NCI-H82 treated with DMSO at 0.1 percent for 48 hours (cell line): ENCODE measurements at regions not wholly inside any gene's neighbourhood (a gene's known extent, or its start where the extent isn't known, plus 50 kb on each side); places are given as distances from the start of the nearest gene placed in this dataset.
"Not testable (repeated sequence)": the region's sequence is repeated elsewhere in the genome, so short reads cannot be mapped to it uniquely, and the experiment has no call there.

ENCODE experiments used
- DNase-seq: peaks from one replicate; lab custom pipeline; 2025; ENCODE audit not compliant: unreplicated experiment; lab: John Stamatoyannopoulos, UW

DNA sequence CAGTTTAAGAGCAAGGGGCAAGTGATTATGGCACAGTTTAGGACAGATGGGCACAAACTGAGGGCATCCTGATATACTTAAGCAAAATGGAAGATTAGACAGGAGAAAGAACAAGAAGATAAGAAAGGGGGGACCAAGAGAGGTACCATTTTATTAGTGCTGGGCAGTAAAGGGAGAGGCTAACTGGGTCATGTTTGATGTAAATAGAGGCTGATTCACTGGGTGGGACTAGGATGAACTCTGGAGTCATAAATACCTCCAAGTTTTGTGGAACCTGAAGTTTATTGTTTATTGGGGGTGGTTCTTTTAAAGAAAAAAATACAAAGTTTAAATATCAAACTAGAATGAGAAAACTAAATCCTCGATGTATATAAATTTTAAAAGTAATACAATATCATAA lies 1067.2 kb upstream of the GYPC start:
- DNase-seq: no peak

DNA sequence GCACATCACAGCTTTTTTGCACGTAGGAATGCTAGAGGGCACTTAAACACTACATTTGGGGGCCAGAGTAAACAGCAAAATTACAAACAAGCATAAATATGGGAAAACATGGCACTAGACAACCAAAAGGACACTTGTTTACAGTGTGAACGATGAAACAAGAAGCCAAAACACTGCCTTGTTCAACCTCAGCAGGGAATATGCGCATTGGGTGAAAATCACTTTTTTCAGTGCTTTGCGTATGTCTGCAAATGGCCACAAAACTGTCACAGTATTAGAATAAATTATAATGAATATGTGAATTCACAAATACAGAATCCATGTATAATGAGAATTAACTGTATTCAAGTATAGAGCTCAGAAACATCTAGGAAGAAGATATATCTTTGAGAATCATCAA lies 1064.0 kb upstream of the GYPC start:
- no peak for DNase-seq

DNA sequence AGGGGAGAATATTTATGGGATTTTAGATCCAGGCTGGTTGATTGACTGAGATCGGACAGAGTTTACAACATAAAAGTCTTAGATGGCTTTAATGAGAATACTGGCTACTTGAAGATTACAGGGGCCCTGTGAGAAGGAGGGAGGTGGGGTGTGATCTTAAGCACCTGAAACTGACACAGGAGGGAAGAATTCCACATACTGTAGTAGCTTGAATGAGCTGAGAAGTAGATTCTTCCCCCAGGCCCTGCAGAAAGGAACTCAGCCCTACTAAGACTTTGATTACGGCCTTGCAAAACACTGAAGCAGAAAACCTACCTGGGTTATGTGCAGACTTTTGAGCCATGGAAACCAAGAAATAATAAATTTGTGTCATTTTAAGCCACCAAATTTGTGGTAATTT lies 1062.9 kb upstream of the GYPC start:
- DNase-seq: no peak

DNA sequence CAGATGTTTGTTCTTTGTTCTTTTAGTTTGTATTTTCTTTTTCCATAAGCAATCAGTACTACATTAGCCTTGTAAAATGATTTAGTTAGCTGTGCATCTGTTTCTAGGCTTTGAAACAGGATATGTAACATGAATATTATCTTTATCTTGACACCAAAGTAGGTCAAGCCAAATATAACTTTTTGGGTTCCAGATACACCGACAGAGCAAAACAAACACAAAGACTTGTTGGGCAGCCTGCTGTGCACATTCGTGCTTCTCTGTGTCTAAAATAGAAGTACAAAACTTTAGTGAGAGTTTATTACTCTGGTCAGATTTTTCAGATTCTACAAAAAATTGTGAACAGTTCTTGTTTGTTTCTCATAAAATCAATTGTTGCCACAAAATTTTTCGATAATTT lies 1059.3 kb upstream of the GYPC start:
- no peak for DNase-seq

DNA sequence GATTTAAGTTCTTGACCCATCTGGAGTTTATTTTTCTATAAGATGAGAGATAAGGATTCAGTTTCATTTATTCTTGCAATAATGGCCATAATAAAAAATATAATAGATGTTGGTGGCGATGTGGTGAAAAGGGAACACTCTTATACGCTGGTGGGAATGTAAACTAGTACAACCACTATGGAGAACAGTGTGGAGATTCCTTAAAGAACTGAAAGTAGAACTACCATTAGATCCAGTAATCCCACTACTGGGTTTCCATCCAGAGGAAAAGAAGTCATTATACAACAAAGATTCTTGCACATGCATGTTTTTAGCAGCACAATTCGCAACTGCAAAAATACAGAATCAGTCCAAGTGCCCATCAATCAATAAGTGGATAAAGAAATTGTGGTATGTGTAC lies 1040.5 kb upstream of the GYPC start:
- no peak for DNase-seq

DNA sequence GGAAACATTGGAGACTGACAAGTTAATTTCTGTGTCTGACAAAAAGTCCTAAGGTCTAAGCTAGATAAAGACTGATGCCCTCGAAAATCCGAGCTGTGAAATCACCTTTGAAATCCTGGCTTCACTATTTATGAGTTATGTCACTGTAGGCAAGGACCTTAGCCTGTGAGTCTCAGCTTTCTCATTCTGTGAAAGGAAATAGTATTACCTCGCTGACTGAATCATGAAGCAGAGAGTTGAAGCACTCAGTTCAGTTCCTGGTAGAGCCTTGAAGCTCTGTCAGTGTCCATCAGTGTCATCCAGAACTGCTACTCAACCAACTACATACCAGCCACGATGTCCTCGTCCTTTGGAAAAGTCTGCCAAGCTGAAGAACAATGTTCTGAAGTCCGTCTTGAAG lies 1025.6 kb upstream of the GYPC start:
- no peak for DNase-seq

DNA sequence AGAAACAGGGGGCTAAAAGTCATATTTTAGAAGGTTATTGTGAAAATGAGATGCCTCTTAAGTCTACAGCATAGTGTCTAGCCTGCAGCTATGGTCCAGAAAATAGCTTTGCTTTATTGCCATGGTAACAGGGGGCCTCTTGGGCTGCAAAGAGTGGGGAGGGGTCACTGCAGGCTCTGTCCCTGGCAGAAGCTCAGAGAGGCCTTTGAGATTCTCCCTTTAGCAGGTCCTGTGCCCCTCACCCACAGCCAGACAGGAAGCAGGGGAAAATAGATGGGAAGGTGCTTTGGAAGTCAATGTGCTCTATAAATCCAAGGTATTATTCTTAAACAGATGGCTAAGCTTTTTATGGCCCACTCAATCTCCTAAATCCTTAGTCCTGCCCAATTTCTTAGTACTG lies 1021.3 kb upstream of the GYPC start:
- peak; percentile 98 for DNase-seq

DNA sequence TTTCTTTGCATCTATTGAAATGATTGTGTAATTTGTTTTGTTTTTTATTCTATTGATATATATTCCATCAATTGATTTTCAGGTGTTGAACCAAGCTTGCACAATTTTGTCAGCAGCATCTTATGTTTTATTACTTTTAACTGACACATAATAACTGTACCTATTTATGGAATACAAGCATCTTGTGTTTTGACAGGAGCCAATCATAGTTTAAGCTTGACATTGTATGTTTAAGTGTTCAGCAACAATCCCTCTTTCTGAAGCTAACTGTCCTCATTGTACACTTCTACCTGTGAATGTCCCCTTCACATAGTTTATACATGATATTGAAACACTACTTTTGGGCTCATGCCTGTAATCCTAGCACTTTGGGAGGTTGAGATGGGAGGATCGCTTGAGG lies 1017.6 kb upstream of the GYPC start:
- no peak for DNase-seq

DNA sequence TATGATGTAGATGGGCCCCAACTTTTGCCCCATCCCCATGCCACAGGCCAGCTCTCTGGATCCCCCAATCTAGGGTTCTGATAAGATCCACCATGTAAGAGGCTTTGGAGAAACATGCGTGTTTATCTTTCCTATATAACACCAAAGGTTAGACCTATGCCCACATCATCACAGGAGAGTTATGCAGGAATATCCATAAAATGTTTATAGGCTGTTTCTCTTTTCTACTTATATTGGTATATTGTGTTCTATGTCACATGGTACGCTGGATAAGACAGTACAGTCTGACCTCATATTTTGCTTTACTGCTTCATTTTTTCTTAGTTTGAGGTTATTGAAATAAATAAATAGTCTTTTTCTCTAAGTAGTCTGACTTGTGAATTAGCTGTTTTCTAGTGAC lies 1013.9 kb upstream of the GYPC start:
- no peak for DNase-seq

DNA sequence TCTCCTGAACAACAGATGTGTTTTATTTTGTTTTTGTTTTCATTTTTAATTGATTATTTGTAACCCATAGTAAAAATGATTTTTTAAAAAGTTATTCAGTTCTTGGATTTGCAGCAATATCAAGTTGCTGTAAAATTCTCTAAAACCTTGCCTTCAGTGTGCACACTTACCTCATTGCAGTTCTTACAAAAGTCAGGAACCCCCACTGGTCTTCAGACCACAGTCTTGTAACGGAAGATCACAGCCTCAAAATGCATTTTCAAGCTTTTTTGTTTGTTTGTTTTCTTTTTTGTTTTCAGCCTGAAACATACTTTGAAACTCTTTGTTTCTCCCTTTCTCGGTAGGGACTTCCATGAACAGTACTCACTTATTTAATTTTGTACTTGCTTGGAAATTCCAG lies 1012.8 kb upstream of the GYPC start:
- DNase-seq: no peak

DNA sequence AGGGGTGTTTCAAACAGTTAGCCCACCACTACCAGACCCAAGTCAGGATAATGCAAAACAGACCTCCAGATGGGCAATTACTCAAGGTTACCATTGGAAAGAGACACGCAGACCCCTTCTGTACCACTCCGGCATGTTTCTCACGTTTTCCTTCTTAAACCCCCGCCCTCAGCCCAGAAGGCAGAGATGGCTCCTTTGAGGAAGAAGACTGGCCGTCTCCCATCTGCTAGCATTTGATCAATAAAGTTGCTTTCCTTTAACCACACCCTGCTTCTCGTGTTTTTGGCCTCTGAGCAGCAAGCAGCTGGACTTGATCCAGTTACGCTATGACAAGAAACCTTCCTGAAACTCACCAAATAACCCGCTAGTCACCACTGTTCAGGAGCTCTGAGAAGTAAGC lies 1012.4 kb upstream of the GYPC start:
- DNase-seq: no peak

DNA sequence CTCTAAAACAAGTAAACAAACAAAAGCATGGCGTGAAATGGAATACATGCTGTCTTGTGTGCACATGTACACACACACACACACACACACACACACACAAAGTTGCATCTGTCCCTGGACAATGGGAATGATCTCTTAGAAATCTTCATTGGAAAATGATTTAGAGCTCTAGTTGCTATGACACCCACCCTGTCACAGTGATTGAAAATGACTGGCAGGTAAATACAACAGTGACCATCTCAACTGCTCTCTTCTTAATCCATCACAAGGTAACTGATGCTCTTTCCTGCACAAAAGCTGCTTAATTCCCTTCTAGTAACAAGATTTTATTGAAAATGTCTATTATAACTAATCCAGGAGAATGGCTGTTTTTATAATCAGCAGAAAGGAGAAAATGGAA lies 1011.7 kb upstream of the GYPC start:
- DNase-seq: no peak

DNA sequence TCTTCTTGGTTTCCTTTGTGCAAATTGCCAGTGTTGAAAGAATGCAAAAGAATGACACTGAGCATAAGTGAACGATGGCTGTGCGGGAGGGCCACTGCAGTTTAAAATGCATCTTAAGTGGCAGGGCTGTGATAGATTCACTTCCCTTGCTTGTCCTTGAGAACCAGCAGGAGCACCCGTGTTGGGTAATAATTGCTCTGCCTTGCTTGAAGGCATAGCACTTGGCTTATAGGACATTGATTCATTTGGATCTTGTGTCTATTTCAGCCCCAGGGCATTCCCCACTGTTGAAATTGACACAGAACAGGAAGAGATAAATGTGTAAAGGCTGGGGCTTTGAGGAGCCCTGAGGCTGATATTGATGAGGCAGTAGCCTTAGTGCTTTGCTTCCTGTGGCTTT lies 1003.7 kb upstream of the GYPC start:
- DNase-seq: no peak

DNA sequence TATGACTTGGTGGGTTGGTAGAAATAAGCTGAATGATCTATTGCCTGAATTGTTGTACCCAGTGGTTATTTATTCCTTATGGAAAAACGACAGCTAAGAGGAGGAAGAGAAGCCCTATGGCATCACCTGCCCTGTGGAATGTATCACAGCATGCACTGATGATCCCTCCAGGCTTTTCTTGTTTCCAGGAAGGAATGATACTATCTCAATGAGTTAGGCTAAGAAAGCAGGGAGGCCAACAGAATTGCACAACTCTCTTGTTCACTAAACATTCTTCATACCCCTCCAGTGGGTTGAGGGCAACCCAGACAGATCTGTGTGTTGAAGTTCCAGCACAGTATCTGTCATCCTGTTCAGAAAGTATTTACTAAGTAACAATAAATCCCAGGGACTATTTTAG lies 1001.7 kb upstream of the GYPC start:
- no peak for DNase-seq

DNA sequence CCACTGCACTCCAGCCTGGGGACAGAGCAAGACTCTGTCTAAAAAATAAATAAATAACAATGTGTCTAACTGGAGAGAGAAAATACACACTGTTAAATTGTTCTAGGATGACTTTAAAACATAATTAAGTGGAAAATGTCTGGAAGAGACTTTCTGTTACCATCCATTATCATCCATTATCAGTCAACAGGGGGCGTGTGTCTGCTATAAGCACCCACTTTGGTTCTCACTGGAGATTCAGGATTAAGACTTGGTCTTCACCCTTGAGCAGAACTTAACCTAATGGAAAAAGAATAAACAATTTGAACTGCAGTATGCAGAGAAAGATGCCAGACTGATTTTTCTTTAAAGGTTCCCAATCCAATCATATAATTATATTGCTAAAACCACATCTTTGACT lies 999.8 kb upstream of the GYPC start:
- no peak for DNase-seq

DNA sequence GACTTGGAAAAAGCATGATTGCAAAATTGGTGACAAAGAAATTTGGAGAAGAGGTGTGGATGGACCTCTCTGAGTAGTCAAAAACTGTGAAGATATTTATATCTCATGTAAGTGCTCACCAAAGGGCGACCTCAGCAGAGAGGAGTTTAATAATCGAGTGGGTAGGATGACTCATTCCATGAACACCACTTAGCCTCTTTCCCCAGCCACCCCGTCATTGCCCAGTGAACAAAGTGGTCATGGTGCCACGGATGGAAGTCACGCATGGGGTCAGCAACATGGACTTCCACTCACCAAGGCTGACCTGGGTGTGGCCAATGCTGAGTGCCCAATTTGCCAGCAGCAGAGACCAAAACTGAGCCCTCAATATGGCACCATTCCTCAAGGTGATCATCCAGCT lies 997.4 kb upstream of the GYPC start:
- no peak for DNase-seq

DNA sequence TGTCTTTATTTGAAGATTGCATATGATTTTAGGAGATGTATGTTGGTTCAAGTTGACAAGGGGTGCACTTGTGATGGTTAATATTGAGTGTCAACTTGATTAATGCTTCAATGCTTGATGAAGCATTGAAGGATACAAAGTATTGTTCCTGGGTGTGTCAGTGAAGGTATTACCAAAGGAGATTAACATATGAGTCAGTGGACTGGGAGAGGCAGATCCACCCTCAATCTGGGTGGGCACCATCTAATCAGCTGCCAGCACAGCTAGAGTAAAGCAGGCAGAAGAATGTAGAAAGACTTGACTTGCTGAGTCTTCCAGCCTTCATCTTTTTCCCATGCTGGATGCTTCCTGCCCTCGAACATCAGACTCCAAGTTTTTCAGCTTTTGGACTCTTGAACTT lies 995.6 kb upstream of the GYPC start:
- DNase-seq: not testable (repeated sequence)

DNA sequence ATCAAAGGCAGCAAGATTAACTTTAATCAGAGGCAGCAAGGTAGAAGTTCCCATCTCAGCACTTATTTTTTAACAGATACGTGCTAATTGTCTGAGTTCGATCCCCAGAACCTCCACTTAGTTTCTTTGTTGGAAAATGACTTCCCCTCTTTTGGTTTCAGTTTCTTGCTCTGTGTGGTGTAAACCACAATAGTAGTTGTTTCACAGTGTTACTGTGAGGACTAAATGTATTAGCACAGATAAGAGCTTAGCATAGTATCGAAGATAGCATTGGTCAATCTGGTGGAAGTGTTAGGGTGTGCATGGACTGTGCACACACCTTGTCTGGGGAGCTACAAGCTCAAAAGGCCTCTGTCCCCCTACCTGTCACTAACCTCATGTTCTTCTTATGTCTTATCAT lies 988.3 kb upstream of the GYPC start:
- DNase-seq: no peak

DNA sequence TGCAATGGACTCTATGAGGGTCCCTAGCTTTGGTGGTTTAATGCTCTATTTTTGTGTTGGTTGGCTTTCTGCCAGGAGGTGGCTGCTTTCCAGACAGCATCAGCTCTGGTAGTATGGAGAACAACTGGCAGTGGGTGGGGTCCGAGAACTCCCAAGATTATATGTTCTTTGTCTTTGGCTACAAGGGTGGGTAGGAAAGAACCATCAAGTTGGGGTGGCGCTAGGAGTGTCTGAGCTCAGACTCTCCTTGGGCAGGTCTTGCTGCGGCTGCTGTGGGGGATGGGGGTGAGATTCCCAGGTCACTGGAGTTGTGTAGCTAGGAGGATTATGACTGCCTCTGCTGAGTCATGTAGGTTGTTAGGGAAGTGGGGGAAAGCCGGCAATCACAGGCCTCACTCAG lies 976.1 kb upstream of the GYPC start:
- no peak for DNase-seq

DNA sequence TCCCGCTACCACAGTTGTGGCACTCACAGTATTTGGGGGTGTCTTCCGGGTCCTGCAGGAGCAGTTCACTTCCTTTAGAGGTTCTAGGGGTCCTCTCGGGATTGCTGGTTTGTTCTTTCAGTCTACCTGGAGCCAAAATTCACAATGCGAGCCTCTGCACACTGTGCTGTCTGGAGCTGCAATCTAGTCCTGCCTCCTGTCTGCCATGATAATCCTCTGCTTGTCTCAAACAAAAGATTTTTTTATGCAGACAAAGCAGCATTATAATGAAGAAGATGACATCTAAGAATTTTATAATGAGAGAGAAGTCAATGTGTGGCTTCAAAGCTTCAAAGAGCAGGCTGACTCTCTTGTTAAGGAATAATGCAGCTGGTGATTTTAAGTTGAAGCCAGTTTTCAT lies 975.1 kb upstream of the GYPC start:
- no peak for DNase-seq

DNA sequence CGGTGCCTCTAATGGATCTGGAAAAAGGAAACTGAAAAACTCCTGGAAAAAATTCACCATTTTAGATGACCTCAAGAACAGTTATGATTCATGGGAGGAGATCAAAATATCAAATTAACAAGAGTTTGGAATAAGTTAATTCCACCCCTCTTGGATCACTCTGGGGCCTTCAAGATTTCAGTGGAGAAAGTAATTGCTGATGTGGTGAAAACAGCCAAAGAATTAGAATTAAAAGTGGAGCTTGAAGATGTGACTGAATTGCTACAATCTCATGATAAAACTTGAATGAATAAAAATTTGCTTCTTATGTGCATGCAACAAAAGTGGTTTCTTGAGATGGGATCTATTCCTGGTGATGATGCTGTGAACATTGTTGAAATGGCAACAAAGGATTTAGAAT lies 974.4 kb upstream of the GYPC start:
- no peak for DNase-seq

DNA sequence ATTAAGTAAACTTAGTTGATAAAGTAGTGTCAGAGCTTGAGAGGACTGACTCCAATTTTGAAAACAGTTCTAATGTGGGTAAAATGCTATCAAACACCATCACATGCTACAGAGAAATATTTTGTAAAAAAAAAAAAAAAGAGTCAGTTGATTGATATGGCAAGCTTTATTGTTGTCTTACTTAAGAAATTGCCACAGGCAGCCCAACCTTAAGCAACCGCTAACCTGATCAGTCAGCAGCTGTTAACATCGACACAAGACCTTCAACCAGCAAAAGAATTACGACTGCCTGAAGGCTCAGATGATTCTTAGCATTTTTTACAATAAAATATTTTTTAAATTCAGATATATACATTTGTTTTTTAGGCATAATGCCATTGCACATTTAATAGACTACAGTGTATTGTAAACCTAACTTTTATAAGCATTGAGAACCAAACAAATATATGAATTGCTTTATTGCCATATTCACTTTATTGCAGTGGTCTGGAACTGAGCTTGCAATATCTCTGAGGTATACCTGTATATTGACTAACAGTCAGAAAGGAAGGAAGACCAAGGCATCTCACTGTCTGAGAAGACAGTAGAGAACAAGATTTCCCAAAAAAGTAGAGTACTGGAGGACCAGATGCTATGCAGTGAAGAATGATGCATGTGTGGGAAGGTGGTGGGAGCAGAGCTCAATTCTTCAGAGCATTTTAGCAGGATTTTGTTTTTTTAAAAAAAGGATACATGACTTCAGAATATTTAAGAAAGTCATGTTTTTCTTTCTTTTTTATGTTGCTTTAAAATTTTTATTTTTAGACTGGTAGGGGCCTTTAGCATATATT lies 973.8 kb upstream of the GYPC start:
- DNase-seq: no peak

DNA sequence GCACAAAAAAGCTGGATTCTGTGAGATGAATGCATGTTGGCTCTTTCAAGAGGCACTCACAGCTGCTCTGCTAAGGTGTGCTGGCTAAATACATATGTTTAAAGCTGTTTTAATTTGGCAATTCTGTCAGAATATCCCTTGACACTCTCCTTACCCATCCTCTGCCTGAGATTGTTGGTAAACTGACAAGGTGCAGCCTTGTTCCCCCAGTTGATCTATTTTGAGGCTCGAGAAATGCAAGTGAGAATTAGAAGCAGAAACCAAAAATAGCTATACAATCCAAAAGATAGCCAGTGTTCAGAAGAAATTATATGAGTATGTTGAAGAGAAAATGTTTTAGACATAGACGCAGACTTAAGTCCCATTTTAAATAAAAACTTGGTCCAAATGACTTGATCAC lies 971.7 kb upstream of the GYPC start:
- DNase-seq: no peak
